Epithelial cell of esophagus (primary cell): ENCODE measurements at regions not wholly inside any gene's neighbourhood (a gene's known extent, or its start where the extent isn't known, plus 50 kb on each side); places are given as distances from the start of the nearest gene placed in this dataset.
A peak's percentile ranks its signal among the peaks of the same experiment; 100 is the strongest.
"Not testable (repeated sequence)": the region's sequence is repeated elsewhere in the genome, so short reads cannot be mapped to it uniquely, and the experiment has no call there.

Experiments used
- DNase-seq: peaks from one replicate; pipeline ENCODE4 v3.0.0; 2010; ENCODE audit warnings: low read depth
- H3K4me3 ChIP-seq: 2 replicates; pipeline ENCODE4 v1.5.1; 2011; ENCODE audit warnings: mild to moderate bottlenecking, low read length, control low read depth
- TF ChIP-seq, protein P1 (sequence below): IDR thresholded peaks from 2 replicates; pipeline ENCODE4 v1.5.1; 2011; ENCODE audit warnings: low read depth, mild to moderate bottlenecking, low read length, control low read depth, inconsistent platforms; ENCODE audit not compliant: insufficient read depth; ENCODE audit errors: missing control alignments

DNA sequence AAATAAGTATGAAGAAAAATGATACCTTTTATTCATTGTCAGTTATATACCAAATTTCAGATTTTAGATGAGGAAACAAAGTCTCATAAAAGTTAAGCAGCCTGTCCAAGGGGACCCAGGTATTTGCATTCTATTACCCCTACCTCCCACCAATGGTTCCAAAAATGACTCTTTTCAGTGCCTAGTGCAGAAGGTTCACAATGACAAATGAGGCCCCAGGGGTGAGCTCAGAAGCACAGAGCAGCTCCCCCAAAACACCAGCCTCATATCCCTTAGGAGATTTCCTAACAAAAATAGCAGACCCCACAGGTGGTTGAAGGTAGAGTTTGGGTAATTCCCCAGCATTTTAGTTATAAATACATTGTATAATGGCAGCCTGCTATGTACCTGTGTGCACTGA lies 168.6 kb downstream of the REEP3 start:
- no peak overlapping the region for H3K4me3 ChIP-seq
- TF ChIP-seq, protein P1, sequence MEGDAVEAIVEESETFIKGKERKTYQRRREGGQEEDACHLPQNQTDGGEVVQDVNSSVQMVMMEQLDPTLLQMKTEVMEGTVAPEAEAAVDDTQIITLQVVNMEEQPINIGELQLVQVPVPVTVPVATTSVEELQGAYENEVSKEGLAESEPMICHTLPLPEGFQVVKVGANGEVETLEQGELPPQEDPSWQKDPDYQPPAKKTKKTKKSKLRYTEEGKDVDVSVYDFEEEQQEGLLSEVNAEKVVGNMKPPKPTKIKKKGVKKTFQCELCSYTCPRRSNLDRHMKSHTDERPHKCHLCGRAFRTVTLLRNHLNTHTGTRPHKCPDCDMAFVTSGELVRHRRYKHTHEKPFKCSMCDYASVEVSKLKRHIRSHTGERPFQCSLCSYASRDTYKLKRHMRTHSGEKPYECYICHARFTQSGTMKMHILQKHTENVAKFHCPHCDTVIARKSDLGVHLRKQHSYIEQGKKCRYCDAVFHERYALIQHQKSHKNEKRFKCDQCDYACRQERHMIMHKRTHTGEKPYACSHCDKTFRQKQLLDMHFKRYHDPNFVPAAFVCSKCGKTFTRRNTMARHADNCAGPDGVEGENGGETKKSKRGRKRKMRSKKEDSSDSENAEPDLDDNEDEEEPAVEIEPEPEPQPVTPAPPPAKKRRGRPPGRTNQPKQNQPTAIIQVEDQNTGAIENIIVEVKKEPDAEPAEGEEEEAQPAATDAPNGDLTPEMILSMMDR, result no peak
- DNase-seq, result no peak

DNA sequence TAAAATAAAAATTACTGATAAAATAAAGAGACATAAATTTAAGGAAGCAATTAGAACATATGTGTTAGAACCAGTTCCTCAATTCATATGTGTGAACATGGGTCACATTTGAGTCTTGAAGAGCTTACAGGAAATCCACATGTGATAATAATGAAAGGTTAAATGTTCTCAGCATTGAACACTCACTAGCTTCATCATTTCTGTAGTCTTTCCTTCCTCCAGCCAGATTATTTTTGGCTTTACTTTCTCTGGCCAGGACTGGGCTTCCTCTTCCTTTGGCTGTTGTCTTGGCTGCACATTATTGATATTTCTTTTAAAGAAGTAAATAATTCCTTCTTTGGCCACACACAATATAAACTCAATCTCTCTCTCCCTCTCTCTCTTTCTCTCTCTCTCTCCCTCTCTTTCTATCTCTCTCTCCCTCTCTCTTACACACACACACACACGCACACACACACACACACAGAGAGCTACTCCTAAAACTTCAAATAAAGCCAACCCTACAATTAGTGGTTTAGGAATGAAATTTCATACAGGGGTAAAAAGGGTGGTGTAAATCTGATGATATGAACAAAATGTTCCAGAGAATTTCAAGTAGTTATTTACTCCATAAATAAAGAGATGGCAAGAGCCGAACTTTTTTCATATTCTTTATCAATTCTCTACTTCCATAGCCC lies 171.2 kb downstream of the REEP3 start:
- no peak for DNase-seq
- TF ChIP-seq, protein P1, result no peak
- no peak overlapping the region for H3K4me3 ChIP-seq

DNA sequence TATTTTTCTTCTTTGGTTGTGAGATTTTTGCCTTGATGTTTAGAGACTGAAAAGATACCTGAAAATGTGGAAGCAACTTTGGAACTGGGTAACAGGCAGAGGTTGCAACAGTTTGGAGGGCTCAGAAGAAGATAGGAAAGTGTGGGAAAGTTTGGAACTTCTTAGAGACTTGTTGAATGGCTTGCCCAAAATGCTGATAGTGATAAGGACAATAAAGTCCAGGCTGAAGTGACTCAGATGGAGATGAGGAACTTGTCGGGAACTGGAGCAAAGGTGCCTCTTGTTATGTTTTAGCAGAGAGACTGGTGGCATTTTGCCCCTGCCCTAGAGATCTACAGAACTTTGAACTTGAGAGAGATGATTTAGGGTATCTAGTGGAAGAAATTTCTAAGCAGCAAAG lies 171.8 kb downstream of the REEP3 start:
- DNase-seq, H3K4me3 ChIP-seq: not testable (repeated sequence)

DNA sequence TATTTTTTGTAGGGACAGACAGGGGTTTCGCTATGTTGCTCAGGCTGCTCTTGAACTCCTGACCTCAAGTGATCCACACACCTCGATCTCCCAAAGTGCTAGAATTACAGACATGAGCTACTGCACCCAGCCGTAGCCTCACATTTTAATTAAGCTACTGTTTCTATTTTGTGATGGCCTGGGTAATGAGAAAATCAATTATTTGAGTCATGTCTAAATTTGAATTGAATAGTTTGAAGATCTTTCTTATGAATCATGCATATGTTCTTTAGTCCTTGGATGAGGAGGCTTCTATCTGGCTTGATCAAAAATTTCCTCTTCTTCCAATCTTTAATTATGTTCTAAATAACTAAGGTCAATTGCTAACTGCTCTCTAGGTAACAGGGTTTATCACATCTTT lies 175.0 kb downstream of the REEP3 start:
- TF ChIP-seq, protein P1, result no peak

DNA sequence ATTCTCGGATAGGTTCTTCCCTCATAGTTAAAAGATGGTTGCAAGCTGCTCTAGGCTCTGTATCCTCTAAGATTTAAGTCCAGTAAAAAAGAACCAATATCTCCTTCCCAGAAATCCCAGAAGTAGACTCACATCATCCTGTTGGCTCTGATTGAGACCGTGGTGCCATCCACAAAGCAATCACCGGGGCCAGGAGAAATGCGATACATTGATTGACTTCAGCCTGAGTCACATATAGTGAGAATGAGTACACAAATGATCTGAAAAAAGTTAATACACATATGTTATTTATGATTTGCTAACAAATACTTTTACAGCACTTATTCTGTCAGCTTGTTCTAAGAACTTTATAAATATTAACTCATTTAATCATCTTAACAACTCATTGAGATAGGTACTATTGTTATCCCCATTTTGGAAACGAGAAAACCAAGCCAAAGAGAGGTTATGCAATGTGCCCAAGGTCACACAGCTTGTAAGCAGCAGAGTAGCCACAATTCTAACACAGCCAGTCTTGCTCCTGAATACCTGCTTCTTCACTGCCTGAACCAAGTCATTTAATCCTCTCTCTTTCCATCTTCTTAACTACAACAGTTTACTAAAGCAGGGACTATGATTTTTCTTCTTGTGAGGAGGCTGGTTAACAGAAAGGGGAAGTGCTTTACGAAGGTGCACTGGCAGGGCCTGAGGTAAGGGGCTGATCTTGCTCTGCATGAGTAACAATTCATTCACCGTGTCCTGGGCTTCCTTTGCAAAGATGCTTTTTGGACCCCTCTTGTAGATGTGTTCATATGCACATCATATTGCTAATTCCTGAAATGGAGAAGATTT lies 177.0 kb downstream of the REEP3 start:
- TF ChIP-seq, protein P1, result no peak
- H3K4me3 ChIP-seq, result no peak overlapping the region
- no peak for DNase-seq

More for the DNA sequence above, 175.0 kb downstream of the REEP3 start:
- DNase-seq, result no peak
- H3K4me3 ChIP-seq, result no peak overlapping the region

DNA sequence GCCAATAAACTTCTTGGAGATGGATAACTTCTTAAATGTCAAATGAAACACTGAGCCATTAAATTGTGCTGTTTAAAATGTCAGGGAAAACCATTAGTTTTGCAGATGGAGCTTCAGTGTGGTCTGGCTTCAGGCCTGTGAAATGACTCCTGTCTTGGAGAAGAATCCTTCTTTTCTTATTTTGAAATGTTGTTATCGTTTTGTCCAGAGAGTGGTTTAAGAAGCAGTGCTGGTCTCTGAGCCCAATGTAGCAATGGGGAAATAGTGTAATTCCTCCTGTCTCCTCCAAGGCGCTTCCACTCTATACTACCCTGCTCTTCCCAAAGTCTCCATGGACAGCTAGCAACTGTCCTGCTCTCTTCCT lies 177.6 kb downstream of the REEP3 start:
- DNase-seq, result no peak
- H3K4me3 ChIP-seq, result no peak overlapping the region
- TF ChIP-seq, protein P1, result no peak

DNA sequence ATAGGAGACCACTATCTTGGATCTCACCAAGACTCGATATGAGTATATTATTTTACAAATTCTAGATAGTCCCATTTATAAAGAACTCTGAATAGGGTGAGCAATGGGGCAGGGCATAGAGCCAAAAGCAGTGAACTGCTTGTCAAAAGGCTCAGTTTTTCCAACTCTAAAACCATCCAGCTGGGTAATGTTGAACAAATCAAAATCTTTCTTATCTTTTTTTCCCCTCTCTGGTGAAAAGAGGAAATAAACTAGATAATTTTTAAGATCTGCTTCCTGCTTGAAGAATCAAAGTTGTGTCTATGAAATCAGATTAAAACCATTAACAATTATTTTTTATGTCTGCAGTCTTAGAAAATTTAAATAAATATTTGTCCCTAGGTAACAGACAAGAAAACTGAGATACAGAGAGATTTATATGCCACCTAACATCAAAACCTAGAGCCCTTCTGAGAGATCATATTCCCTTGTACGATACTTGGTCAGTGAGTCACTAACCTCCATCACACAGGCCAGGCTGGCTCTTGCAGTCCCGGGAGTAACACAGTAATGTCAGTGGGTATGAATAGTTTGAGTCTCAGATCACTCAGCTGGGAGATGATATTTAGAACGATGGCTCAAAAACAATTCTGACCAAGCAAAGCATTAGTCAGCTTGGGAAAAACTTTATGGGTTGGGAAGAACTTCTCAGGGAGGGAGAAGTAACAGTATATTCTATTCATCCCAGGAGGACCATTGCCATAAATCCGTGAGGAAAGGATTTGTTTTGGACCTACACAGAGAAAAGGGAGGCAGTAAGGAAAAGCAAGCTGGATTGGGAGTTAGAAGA lies 178.8 kb downstream of the REEP3 start:
- TF ChIP-seq, protein P1, result no peak
- peak; percentile 98 for DNase-seq
- no peak overlapping the region for H3K4me3 ChIP-seq
